GM18867 (cell line): ENCODE measurements at regions not wholly inside any gene's neighbourhood (a gene's known extent, or its start where the extent isn't known, plus 50 kb on each side); places are given as distances from the start of the nearest gene placed in this dataset.

ENCODE experiments used
- ATAC-seq: cut with Tn5 transposase; IDR thresholded peaks from one replicate; pipeline ENCODE4 v1.9.1; 2021; ENCODE audit warnings: mild to moderate bottlenecking, moderate library complexity; ENCODE audit not compliant: unreplicated experiment

- ATAC-seq, result no peak
Observed at GRCh38 chr2:238632181-238633060, 205.7 kb downstream of the ASB1 start.

- no peak for ATAC-seq
Observed at GRCh38 chr2:238633426-238634328, 206.9 kb downstream of the ASB1 start.

GRCh38 chr2:238634701-238635357 is 208.1 kb downstream of the ASB1 start:
- no peak for ATAC-seq

GRCh38 chr2:238635647-238636051 is 208.9 kb downstream of the ASB1 start:
- no peak for ATAC-seq

- no peak for ATAC-seq
Observed at GRCh38 chr2:238636269-238637073, 209.7 kb downstream of the ASB1 start.

GRCh38 chr2:238638100-238638981 is 209.5 kb upstream of the TWIST2 start:
- no peak for ATAC-seq

GRCh38 chr2:238638982-238639628 is 208.8 kb upstream of the TWIST2 start:
- ATAC-seq, result no peak

GRCh38 chr2:238640486-238640885 is 207.4 kb upstream of the TWIST2 start:
- no peak for ATAC-seq

GRCh38 chr2:238642973-238643372 is 204.9 kb upstream of the TWIST2 start:
- no peak for ATAC-seq

GRCh38 chr2:238643400-238643907 is 204.4 kb upstream of the TWIST2 start:
- no peak for ATAC-seq

- ATAC-seq, result no peak
Observed at GRCh38 chr2:238644095-238645081, 203.5 kb upstream of the TWIST2 start.

GRCh38 chr2:238645095-238645494 is 202.8 kb upstream of the TWIST2 start:
- no peak for ATAC-seq

GRCh38 chr2:238645716-238646115 is 202.2 kb upstream of the TWIST2 start:
- ATAC-seq, result no peak

GRCh38 chr2:238646281-238646680 is 201.6 kb upstream of the TWIST2 start:
- no peak for ATAC-seq

GRCh38 chr2:238646803-238647202 is 201.1 kb upstream of the TWIST2 start:
- ATAC-seq, result no peak

- ATAC-seq, result no peak
Observed at GRCh38 chr2:238649123-238649522, 198.8 kb upstream of the TWIST2 start.

- ATAC-seq, result no peak
Observed at GRCh38 chr2:238649936-238650518, 197.9 kb upstream of the TWIST2 start.
